ENCODE measurements at regions not wholly inside any gene's neighbourhood (a gene's known extent, or its start where the extent isn't known, plus 50 kb on each side); places are given as distances from the start of the nearest gene placed in this dataset.

DNA sequence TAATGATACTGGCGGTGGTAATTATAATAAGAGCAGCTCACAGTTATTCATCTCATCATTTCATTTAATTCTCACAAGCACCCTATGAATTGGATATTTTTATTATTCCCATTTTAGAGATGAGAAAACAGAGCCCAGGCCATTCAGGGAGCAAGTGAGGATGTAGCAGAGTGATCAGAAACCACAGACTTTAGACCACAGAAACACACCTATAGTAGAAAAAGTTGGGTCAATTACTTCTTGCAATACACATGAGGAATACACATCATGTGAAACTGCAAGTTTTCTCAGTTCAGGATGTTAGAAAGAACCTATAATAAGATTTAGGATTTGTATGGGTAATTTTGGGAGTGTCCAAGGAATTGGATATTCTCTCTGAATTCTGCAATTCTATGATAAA is 278.0 kb downstream of the ADRA2A start:
- H3K27me3 ChIP-seq, result peaks cover 3% of the 10 kb centered on the region; the same call in 1 of the 2 replicates
- H3K4me3 ChIP-seq, result no peak overlapping the region
- DNase-seq, result no peak
- no peaks in the 10 kb centered on the region for H3K36me3 ChIP-seq
- H3K9me3 ChIP-seq, result no peaks in the 10 kb centered on the region

DNA sequence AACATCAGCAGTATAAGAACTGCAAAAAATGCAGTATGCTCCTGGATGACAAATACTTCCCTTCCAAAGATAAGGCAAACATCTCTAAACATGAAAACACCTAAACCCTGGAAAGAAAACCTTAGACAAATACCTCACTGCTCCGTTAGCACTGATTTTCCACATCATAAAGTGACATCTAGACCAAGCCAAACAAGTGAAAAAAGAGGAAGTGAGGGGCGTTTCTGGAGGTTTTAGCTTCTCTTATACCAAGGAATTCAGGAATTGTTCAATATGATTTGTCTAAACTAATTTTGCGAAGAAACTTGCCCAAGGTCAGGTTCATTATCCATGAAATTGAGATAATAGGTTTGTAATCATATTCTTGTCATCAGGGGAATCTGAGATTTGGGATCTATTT is 279.7 kb downstream of the ADRA2A start:
- Histone ChIP-seq H3K4me3 (no peak overlapping the region), H3K27me3 (peaks cover 3% of the 10 kb centered on the region; the same call in 1 of the 2 replicates), H3K9me3 (no peaks in the 10 kb centered on the region), H3K36me3 (no peaks in the 10 kb centered on the region)
- DNase-seq, result no peak

DNA sequence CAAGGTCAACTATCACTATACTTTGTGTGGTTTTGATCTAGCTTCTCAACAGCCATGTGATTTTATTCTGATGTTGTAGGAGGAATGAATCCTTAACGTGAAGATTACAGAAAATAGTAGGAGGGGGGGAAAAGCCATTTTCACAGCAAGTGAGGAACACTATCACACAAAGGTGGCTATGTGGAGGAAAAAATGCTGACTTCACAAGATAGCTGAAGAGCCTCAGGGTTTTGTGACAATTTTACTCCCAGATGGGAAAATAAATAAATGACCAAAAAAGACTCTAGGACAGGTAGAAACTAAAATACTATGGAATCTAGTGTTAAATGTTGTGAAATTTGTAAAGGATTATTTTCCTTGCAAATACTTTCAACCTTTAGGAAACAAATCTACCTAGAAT is 281.0 kb downstream of the ADRA2A start:
- no peak for DNase-seq
- no peaks in the 10 kb centered on the region for H3K9me3 ChIP-seq
- no peaks in the 10 kb centered on the region for H3K36me3 ChIP-seq
- peaks cover 3% of the 10 kb centered on the region; the same call in 1 of the 2 replicates for H3K27me3 ChIP-seq
- H3K4me3 ChIP-seq, result no peak overlapping the region

DNA sequence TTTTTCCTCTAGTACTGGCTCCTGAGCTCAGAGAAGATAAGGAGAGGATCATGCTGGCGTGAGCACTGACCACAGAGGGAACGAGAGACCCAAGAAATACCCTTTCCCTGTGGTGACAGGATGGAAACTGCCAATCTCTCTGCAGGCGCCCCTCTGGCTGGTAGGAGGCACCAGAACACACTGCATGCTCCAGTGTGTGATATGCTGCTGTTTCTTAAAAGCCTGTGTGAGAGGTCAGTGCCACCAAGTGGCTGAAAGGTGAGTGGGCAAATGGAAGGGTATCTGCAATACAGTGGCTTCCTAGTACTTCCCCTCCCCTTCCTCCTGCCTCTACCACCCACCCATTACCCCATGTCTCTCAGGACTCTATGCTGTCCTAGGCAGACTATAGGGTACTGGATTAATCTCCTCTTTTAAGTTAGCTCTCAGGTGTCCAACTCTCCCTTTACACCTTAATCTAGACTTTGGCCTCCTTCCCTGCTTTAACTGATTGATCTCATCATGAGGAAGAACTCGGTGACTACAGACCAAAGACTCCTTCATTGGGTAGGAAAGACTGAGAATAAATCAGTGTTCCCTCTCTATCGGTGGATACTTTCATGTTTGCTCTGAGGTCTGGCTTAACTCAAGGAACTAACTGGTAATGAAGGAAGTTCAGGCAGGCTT is 283.6 kb downstream of the ADRA2A start:
- Histone ChIP-seq H3K9me3 (no peaks in the 10 kb centered on the region), H3K4me3 (no peak overlapping the region), H3K36me3 (no peaks in the 10 kb centered on the region), H3K27me3 (peaks cover 3% of the 10 kb centered on the region; the same call in 1 of the 2 replicates)
- DNase-seq, result peak; percentile 43

DNA sequence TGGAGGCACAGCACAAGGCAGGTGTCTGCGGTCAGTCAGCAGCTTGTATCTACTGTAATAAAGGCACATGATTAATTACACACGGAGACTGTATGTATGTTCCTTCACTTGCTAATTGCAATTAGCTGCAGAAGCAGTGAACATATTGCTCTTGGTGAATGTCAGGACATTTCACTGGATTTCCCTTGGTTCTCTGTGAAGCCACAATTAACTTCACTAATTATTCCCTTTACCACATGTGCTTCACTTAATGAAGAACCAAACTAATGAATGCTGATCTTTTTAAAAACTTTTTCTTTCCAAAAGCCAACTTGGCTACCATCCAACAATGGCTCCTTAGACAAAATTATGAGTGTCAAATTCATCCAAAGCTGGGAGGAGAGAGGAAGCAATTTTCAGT is 290.7 kb downstream of the ADRA2A start:
- Histone ChIP-seq H3K4me3 (no peak overlapping the region), H3K36me3 (no peaks in the 10 kb centered on the region), H3K27me3 (no peaks in the 10 kb centered on the region), H3K9me3 (no peaks in the 10 kb centered on the region)
- DNase-seq, result no peak

DNA sequence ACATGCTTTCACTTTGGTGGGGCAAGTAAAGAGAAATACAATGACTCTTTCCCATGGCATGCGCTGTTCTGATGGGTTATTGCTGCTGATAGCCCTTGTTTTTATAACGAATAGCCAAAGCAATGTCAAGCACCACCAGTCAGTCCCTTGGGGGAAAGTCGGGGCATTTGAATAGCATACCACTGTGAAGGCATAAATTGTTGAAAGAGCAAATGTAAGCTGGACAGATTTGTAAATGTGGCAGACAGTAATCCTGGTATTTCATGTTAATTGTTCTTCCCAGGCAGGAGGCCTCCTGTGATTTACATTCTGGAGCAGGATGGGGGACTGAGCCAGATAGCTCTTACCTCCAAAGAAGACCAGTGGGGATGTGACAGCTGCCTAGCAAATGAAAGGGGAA is 293.3 kb downstream of the ADRA2A start:
- Histone ChIP-seq H3K27me3 (no peaks in the 10 kb centered on the region), H3K36me3 (no peaks in the 10 kb centered on the region), H3K4me3 (no peak overlapping the region), H3K9me3 (no peaks in the 10 kb centered on the region)
- DNase-seq, result no peak

DNA sequence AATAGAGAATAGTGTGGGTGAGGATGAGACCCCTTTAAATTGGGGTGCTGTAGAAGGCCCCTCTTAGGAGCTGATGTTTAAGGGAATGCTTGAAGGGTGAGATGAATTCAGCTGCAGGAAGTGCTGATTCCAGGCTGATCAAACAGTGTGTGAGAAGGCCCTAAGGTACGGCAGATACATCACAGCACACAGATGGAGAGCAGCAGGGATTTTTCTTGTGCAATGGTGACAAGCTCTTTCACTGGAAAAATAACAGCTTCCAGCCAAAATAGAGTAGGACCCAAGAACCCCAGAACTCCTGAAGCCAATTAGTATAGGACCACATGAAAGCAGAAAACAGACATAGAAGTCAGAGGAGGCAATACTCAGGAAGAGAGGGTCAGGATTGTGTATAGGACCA is 296.9 kb downstream of the ADRA2A start:
- no peaks in the 10 kb centered on the region for H3K36me3 ChIP-seq
- H3K27me3 ChIP-seq, result no peaks in the 10 kb centered on the region
- no peak for DNase-seq
- H3K4me3 ChIP-seq, result no peak overlapping the region
- H3K9me3 ChIP-seq, result no peaks in the 10 kb centered on the region

DNA sequence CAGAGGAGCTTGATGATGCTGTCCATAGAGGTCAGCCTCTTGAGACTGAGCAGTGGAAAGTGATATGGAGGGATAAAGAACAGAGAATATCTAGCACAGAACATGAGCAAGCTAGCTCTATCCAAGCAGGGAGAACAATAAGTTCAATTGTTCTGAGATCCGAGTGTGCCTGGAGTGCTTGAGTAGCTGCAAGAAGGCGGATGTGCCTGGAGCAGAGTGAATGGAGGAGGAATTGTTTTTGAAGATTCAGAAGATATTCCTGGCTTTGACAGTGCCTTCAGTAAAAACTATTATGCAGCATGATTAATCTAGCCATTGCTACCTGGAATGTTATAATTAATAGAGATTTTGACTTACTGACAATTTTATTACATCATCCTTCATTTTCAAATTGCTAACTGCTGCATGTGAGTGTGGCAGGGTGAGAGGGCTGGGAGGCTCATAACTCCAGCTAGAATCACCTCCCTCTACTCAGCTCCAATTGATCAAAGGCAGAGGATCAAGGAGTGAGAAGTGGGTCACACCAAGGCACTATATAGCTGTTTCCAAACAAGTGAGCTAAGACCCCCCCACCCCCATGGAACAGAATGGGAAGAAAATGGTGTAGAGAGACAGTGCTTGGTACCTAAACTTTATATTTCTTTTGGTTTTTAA is 302.8 kb downstream of the ADRA2A start:
- Histone ChIP-seq H3K4me3 (no peak overlapping the region), H3K36me3 (no peaks in the 10 kb centered on the region), H3K9me3 (no peaks in the 10 kb centered on the region), H3K27me3 (no peaks in the 10 kb centered on the region)
- no peak for DNase-seq

DNA sequence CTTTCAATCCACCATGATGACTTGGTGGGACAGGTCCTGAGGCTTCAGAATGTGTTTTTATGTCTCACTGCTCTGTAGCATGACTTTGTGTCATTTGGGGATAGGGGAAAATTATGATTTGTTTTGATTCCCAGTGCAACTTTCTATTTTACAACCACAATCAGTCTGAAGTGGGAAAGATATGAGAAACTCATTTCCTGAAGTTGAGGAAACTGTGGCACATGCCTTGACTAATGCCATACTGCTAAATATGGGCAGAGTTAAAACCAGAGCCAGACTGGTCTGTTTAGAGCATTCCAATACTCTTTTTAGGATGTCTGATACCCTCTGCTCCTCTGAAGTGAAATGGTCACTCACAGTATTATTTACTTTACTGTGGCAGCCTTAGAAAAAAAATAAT is 307.7 kb downstream of the ADRA2A start:
- Histone ChIP-seq H3K36me3 (no peaks in the 10 kb centered on the region), H3K9me3 (no peaks in the 10 kb centered on the region), H3K27me3 (no peaks in the 10 kb centered on the region), H3K4me3 (no peak overlapping the region)
- DNase-seq, result no peak

DNA sequence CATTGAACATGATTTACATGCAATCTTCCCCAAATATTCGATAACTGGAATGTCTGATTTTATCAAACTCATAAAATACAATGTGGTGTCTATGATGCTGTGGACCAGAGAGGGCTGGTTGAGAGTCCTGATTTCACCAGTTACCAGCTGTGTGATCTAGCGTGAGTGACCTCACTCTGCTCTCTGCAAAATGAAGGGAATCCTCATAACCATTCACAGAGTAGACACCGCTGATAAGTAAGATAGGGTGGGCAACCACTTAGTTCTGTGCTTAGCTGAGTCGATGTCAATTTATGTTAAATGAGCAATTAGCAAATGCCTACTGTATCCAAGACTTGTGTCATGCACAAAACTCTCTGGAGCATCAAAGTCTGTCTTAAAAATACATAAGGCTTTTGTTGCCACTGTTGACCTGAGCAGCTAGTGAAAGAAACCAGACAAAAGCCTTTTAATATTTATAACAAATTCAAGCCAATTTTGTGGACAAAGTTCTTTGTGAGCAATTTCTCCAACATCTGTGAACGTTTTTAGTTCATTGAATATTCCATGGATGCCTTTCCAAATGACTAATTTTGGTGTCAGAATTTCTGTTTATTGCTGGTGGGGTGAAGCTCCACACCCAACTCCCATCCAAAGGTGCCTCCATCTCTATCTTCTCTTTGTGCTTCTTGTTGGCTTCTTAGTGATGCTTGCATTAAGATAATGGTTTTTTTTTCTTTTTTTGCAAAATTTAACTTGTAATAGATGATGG is 314.2 kb downstream of the ADRA2A start:
- Histone ChIP-seq H3K27me3 (no peaks in the 10 kb centered on the region), H3K9me3 (no peaks in the 10 kb centered on the region), H3K36me3 (no peaks in the 10 kb centered on the region), H3K4me3 (no peak overlapping the region)
- DNase-seq, result no peak

DNA sequence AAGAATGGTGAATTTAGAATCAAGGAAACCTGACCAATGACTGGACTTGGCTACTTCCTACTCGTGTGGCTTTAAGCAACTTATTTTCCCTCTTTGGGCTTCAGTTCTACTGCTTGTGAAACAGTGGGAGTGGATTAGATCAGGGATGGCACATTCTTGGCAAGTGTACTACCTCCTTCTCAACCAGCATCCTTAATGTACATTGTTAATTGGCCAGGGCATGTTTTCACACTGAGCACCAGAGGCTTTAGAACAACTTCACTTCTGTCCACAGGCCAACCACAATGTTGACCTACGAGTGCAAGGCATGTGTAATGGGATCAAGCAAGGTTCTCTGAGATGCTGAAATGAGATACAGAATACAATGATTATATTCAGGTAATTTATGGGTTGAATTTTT is 315.3 kb downstream of the ADRA2A start:
- H3K9me3 ChIP-seq, result no peaks in the 10 kb centered on the region
- no peak for DNase-seq
- H3K4me3 ChIP-seq, result no peak overlapping the region
- no peaks in the 10 kb centered on the region for H3K36me3 ChIP-seq
- no peaks in the 10 kb centered on the region for H3K27me3 ChIP-seq

DNA sequence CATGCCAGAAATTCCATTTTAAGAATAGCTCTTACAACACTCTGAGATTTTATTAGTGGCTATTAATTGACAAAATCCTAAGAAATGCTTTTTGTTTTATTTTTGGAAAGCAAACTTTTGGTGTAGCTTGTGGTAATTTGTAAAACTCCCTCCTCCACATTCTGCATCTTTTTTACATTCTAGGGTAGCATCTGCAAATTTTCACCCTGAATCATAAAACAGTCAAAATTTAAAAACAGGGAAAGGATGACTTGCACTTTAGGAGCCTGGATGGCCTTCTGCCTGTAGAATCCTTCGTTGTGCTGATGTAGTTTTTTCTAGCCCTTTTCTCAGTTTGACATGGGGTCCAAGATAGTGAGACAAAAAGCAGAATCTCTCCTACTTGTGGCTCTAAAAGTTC is 316.1 kb downstream of the ADRA2A start:
- H3K36me3 ChIP-seq, result no peaks in the 10 kb centered on the region
- H3K4me3 ChIP-seq, result no peak overlapping the region
- no peak for DNase-seq
- no peaks in the 10 kb centered on the region for H3K9me3 ChIP-seq
- H3K27me3 ChIP-seq, result no peaks in the 10 kb centered on the region

DNA sequence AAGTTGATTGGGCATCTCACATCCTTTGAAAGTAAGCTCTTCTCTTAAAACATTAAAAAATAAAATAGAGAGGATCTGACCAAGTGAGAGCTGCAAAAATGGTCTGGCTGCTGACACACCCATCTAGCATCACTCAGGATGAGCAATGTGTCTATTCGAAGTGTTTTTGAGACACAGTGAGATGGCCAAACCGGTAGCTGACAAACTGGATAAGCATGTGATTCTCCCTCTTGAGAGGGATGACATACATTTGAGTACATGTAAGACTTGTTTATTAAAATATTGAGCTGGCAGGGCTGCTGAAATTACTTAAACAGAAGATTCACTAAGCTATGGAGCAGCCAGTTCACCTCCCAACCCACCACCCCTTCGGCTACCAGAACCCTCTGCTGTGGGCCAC is 333.9 kb downstream of the ADRA2A start:
- no peaks in the 10 kb centered on the region for H3K9me3 ChIP-seq
- H3K27me3 ChIP-seq, result no peaks in the 10 kb centered on the region
- DNase-seq, result peak; percentile 32
- H3K4me3 ChIP-seq, result no peak overlapping the region
- H3K36me3 ChIP-seq, result no peaks in the 10 kb centered on the region

DNA sequence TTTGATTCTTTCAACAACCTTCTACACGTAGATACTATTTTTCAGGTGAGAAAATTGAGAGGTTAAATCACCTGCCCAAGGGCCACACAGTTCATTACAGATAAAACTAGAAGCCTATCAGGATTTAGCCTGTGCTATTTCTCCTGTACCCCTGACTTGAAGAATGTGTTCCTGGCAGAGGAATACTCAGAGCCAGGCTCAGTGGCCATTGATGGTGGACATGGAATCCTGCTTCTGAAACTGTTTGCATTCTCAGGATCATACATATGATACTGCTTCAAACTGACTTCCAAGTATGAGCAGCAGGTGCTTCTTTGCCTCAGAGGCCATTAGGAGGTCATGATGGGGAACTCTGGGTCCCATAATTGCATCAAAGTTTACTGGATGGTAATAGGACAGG is 348.6 kb downstream of the ADRA2A start:
- Histone ChIP-seq H3K4me3 (no peak overlapping the region), H3K9me3 (no peaks in the 10 kb centered on the region), H3K27me3 (no peaks in the 10 kb centered on the region), H3K36me3 (no peaks in the 10 kb centered on the region)
- DNase-seq, result no peak

DNA sequence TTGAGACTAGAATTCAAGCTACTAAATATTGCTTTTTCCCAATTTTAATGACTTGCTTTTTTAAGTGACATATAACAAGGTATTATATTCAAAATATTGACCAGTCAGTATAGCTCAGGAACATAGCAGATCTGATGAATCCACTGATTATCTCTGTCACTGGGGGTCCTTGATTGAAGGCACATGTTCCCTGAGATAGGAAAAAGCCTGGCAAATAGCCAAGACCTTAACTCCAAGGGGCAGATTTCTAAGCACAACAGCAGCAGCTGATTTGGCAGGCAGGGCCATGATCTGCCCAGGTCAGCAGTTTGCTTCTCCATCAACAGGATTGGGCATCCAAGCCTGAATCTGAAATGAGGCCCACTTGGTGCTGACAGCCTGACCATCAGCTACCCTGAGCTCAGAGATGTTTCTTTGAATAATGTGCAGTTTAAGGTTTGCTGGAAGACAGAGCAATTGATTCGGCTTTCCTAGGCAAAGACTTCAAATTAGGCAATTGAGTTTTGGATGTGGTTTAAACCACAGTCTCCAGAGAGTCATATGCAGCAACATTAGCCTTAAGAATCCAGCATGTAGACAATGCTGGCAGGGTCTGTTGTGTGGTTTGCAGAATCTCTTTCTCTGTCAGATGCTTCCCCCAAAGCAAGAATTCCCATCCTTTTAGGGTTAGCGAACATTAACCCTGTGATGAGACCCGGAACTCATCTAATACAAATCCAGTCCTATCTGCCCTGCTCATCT is 352.6 kb downstream of the ADRA2A start:
- Histone ChIP-seq H3K27me3 (no peaks in the 10 kb centered on the region), H3K4me3 (no peak overlapping the region), H3K9me3 (no peaks in the 10 kb centered on the region), H3K36me3 (no peaks in the 10 kb centered on the region)
- no peak for DNase-seq

DNA sequence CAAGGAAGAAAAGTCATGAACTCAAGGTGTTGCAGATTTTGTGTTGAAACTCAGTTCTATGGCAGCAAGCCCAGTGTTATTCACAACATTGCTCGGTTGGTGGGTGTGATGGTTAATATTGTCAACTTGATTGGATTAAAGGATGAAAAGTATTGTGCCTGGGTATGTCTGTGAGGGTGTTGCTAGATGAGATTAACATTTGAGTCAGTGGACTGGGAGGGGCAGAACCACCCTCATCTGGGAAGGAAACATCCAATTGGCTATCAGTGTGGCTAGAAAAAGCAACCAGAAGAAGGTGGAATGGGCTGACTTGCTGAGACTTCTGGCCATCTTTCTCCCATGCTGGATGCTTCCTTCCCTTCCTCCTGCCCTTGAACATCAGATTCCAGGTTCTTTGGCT is 353.2 kb downstream of the ADRA2A start:
- Histone ChIP-seq H3K9me3 (no peaks in the 10 kb centered on the region), H3K27me3 (no peaks in the 10 kb centered on the region), H3K36me3 (no peaks in the 10 kb centered on the region), H3K4me3 (no peak overlapping the region)
- no peak for DNase-seq

DNA sequence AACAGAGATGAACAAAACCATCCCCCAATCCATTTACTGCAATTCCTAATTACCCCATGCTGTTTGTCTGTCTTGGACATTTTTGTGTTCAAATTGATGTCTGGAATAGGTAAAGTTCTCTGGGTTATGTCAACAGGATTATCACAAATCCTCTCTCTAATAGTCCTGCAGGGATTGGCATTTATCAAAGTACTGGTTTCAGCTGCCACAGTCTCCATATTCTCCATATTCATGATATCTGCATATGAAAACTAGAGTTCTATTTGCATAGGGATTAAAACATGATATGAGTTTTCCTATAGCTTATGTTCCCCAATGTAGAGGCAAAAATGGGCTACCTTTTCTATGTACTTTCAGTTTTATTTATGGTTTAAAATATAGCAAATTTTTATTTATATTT is 355.8 kb downstream of the ADRA2A start:
- DNase-seq, result no peak
- Histone ChIP-seq H3K4me3 (no peak overlapping the region), H3K36me3 (no peaks in the 10 kb centered on the region), H3K27me3 (no peaks in the 10 kb centered on the region), H3K9me3 (no peaks in the 10 kb centered on the region)
